Astrocyte of the cerebellum (primary cell): ENCODE measurements at regions not wholly inside any gene's neighbourhood (a gene's known extent, or its start where the extent isn't known, plus 50 kb on each side); places are given as distances from the start of the nearest gene placed in this dataset.

ENCODE experiments used
- DNase-seq: peaks from one replicate; pipeline ENCODE4 v3.0.0-alpha.2; 2011; ENCODE audit warnings: low read depth
- H3K4me3 ChIP-seq: 2 replicates; pipeline ENCODE4 v1.5.1; 2011; ENCODE audit warnings: mild to moderate bottlenecking, low read depth, low read length, moderate library complexity
- in situ Hi-C: cut with HindIII; loops from 2 replicates; pipeline ENCODE4 v1.10.0; 2017; ENCODE audit warnings: low sequenced_read_pairs
- TF ChIP-seq, protein P1 (sequence below): IDR thresholded peaks from 2 replicates; pipeline ENCODE4 v1.5.1; 2012; ENCODE audit warnings: low read length, low read depth, moderate library complexity, mild to moderate bottlenecking; ENCODE audit errors: missing control alignments

DNA sequence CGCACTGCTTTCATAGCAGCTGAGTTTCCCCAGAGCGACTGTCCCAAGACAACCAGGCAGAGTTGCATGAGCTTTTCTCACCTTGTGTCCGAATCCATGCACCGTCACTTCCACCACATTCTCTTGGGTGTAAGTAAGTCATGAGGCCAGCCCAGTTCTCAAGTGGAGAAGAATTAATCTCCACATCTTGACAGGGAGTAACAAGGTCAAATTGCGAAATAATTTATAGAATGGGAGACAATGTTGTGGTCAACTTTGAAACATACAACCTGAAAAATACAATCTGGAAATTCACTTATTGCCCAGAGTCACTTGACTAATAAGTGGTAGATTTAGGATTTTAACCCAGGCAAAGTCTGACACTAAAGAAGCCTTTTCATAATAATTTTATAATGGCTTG is 123.7 kb downstream of the UFM1 start:
- no peak for DNase-seq
- no peak overlapping the region for H3K4me3 ChIP-seq
- TF ChIP-seq, protein P1, sequence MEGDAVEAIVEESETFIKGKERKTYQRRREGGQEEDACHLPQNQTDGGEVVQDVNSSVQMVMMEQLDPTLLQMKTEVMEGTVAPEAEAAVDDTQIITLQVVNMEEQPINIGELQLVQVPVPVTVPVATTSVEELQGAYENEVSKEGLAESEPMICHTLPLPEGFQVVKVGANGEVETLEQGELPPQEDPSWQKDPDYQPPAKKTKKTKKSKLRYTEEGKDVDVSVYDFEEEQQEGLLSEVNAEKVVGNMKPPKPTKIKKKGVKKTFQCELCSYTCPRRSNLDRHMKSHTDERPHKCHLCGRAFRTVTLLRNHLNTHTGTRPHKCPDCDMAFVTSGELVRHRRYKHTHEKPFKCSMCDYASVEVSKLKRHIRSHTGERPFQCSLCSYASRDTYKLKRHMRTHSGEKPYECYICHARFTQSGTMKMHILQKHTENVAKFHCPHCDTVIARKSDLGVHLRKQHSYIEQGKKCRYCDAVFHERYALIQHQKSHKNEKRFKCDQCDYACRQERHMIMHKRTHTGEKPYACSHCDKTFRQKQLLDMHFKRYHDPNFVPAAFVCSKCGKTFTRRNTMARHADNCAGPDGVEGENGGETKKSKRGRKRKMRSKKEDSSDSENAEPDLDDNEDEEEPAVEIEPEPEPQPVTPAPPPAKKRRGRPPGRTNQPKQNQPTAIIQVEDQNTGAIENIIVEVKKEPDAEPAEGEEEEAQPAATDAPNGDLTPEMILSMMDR: no peak
- in situ Hi-C loops: no loop called here

DNA sequence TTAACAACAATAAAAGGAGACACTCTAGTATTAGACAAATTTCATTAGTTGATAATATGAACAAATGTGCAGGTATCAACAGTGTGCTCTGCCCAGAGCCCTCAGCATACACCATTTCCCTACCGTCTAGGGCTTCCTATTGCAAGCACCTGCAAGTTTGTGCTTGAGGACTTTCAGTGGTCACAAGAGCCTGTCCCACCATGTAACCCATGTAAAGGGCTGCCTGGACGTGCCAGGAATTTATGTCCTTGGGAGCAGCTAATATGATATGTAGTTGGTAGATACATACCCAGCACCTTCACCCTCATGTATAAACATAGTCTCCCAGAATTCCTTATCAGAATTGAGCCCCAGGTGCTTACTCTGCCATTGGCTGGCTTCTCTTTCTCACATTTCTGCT is 128.0 kb downstream of the UFM1 start:
- in situ Hi-C loops: no loop called here
- DNase-seq: no peak
- no peak overlapping the region for H3K4me3 ChIP-seq
- TF ChIP-seq, protein P1: no peak

DNA sequence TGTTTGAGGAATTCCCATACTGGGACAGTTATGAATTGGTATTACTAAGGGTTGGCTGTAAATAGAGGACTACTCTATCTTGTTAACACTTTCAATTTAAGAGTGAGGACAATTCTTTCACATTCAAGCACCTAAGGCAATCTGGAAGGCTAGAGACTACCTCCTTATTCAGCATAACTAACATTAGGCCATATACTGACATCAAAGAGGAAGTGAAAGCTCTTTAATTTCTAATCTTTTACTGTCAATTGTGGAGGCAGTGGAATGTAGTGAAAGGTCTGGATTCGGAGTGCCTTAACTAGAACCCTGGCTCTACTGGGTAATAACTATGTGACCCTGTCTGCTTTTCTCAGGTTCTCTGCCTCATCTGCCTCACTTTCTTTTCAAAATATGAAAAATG is 134.0 kb downstream of the UFM1 start:
- TF ChIP-seq, protein P1: no peak
- no peak for DNase-seq
- in situ Hi-C loops: no loop called here
- no peak overlapping the region for H3K4me3 ChIP-seq

DNA sequence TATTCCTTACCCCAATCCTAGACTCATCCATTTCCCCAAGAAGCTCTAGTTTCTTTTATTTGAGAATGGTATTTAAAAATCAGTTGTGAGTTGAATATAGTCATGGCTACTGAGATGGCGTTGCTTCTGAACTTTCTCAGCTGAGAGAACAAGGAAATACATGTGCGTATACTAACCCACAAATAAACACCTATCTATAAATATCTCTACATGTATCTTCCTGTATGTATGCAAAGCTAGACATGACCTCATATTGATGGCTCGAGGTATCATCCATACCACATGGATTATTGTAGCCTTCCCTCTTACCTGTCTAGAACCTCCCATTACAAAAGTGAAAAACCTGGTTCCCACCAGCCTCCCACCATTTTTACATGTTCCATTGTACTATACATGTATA is 141.0 kb downstream of the UFM1 start:
- TF ChIP-seq, protein P1: no peak
- H3K4me3 ChIP-seq: no peak overlapping the region
- no peak for DNase-seq
- in situ Hi-C loops: no loop called here

DNA sequence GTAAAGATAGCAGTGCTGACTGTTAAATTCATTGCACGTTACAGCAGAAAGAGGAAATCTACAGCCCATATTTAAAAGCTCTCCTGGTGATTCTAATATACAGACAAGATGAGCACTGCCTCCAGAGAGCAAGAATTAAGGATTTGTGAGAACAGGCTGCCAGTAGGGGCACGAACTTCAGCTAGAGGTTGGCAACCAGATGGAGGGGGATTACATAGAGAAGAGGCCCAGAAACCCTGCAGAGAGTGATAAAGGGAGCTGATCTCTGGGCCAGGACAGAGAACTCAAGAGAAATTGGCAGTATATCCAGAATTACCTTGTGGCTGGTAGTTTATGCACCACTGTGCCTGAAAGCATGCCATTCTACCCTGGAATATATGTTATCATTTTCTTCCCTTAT is 144.8 kb downstream of the UFM1 start:
- in situ Hi-C loops: no loop called here
- no peak for DNase-seq
- TF ChIP-seq, protein P1: no peak
- H3K4me3 ChIP-seq: no peak overlapping the region

DNA sequence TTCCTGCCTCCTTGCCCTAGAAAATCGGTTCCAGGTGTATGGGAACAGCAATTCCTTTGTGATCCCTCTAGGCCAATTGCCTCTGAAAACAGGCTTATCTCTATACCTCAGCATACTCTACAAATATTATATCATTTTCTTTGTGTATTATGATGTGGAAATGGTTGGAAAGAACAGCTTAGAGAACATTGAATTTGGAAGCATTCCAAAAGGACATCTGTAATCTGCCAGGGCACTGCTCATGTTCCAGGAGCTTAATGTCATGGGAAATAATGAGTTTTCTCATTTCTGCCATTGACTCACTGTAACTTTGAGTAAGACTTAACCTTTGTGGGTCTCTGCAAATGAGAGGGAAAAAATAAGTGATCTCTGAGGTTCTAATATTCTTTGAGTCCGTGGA is 147.3 kb downstream of the UFM1 start:
- no peak for DNase-seq
- in situ Hi-C loops: no loop called here
- H3K4me3 ChIP-seq: no peak overlapping the region
- TF ChIP-seq, protein P1: no peak

DNA sequence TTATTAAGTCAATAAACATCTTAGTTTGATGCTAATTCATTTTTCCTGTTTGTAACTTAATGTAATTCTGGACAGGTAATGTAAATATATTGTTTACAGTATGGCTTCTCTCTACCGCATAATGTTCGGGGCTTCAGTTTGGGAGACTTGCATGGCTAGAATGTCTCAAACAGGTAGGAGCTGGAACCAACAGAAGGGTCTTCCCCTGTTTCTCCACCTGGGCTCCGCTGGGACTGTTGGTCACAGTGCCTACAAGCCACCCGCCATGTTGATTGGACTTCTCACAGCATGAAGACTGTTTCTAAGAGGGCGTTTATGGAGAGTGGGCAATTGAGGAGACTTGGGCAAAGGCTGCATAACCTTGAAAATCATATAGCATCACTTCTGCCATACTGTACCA is 148.6 kb downstream of the UFM1 start:
- TF ChIP-seq, protein P1: no peak
- in situ Hi-C loops: no loop called here
- H3K4me3 ChIP-seq: no peak overlapping the region
- no peak for DNase-seq
